ENCODE measurements at regions not wholly inside any gene's neighbourhood (a gene's known extent, or its start where the extent isn't known, plus 50 kb on each side); places are given as distances from the start of the nearest gene placed in this dataset.
"Not testable (repeated sequence)": the region's sequence is repeated elsewhere in the genome, so short reads cannot be mapped to it uniquely, and the experiment has no call there.

DNA sequence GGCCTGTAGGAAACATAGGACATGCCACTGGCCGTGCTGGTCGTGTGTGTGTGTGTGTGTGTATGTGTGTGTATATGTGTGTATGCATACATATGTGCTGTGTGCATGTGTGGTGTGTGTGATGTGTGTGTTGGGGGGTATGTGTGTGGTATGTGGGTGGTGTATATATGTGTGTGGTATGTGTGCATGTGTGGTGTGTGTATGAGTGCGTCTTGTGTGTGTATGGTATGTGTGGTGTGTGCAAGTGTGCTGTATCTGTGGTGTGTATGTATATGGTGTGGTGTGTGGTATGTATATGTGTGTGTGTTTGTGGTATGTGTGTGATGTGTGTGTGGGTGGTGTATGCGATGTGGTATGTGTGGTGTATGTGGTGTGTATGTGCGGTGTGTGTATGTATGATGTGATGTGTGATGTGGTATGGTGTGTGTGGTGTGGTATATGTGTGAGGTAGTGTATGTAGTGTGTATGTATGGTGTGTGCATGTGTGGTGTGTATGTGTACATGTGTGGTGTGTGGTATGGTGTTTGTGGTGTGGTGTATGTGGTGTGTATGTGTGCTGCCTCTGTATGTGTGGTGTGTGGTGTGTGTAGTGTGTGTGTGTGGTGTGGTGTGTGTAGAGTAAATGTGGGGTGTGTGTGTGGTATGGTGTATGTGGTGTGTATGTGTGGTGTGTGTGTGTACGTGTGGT lies 120.8 kb upstream of the CACHD1 start (continued):
- TF ChIP-seq TCF7L2 (IDR thresholded peaks at IDR 0.05; ENCODE audit: borderline replicate concordance, extremely low read depth, insufficient read depth, insufficient read length) (no peak), EZH2 (IDR thresholded peaks at IDR 0.05) (no peak), YY1 (IDR thresholded peaks at IDR 0.05; ENCODE audit: extremely low read depth, insufficient replicate concordance, low read depth, low read length) (no peak), ZFX (IDR thresholded peaks at IDR 0.05) (no peak)

DNA sequence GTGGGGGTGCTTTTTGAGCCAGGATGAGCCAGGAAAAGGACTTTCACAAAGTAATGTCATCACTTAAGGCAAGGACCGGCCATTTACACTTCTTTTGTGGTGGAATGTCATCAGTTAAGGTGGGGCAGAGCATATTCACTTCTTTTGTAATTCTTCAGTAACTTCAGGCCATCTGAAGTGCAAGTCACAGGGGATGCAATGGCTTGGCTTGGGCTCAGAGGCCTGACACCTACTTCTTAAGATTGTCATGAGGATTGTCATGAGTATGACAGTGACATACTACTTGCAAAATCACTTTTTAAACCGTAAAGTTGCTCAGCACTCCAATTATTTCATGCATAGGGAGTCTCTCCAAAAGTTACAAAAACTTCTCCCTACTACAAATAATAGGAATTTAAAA lies 114.4 kb upstream of the CACHD1 start:
- H2AFZ ChIP-seq (ENCODE audit: low read depth, low read length, poor library complexity, severe bottlenecking); H3K9me3 ChIP-seq (ENCODE audit: control insufficient read depth in 1 of 2, insufficient read depth in 1 of 2, low read depth in 1 of 2, low read length in 2 of 2); H3K79me2 ChIP-seq (ENCODE audit: insufficient read depth, low read length); H3K4me2 ChIP-seq (ENCODE audit: low read length); H3K27me3 ChIP-seq (ENCODE audit: insufficient read depth, low read length); H3K4me3 ChIP-seq (replicated peaks in 1 of 2; ENCODE audit: low read depth in 1 of 2, low read length in 2 of 2); intact Hi-C loops (cut with micrococcal nuclease); CTCF ChIA-PET; POLR2A ChIA-PET; H3K27ac ChIP-seq (ENCODE audit: low read depth, low read length); H3K9ac ChIP-seq (ENCODE audit: low read length); H3K9me2 ChIP-seq (ENCODE audit: insufficient read depth); ATAC-seq; DNase-seq (ENCODE audit: low read depth, low spot score); H4K20me1 ChIP-seq (ENCODE audit: insufficient read depth); H3K4me1 ChIP-seq (ENCODE audit: control insufficient read depth in 1 of 2, insufficient read depth in 2 of 2, low read length in 2 of 2); BruUV-seq (replicated peaks); RAD21 ChIA-PET (ENCODE audit: low non-redundant PET in 1 of 2, low total read pairs in 2 of 2, uncharacterized antibody in 2 of 2, unreplicated experiment in 2 of 2); H3K36me3 ChIP-seq (ENCODE audit: control insufficient read depth in 1 of 2, insufficient read depth in 2 of 2, low read length in 2 of 2): not testable (repeated sequence)

DNA sequence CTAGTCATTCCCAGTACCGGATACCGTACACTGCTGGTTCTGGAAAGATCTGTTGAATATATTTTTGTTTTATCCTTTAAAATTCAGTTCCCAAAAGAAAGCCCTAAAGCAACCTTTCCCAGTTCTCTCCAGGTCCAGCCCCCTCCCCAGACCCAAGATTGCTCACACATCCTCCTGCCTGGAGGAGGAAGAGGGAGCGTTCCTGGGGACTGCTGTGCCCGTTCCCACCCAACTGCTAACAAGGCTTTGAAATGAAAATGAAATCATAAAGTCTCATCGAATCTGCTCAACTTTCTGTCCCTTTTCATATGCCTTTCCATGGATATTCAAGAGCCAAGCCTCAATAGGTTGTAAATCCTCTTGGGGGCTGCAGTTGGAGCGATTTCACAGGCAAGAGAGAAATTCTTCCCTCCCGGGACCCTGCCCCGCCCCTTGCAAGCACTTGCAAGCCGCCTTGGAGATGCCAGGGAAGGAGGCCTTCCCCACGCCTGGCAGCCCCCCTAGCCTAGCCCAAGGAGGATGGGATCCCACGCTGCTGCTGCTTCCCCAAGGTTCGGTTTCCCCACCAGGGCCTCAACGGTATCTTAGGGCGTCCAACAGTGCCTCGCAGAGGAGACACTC lies 113.2 kb upstream of the CACHD1 start:
- CTCF ChIA-PET = no interaction called here
- TF ChIP-seq, protein P1, sequence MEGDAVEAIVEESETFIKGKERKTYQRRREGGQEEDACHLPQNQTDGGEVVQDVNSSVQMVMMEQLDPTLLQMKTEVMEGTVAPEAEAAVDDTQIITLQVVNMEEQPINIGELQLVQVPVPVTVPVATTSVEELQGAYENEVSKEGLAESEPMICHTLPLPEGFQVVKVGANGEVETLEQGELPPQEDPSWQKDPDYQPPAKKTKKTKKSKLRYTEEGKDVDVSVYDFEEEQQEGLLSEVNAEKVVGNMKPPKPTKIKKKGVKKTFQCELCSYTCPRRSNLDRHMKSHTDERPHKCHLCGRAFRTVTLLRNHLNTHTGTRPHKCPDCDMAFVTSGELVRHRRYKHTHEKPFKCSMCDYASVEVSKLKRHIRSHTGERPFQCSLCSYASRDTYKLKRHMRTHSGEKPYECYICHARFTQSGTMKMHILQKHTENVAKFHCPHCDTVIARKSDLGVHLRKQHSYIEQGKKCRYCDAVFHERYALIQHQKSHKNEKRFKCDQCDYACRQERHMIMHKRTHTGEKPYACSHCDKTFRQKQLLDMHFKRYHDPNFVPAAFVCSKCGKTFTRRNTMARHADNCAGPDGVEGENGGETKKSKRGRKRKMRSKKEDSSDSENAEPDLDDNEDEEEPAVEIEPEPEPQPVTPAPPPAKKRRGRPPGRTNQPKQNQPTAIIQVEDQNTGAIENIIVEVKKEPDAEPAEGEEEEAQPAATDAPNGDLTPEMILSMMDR (IDR thresholded peaks at IDR 0.05 in 2 of 3, conservative IDR thresholded peaks at IDR 0.05 in 1 of 3; ENCODE audit: borderline replicate concordance in 1 of 3, insufficient read depth in 1 of 3, low read depth in 2 of 3, low read length in 2 of 3) = no peak
- TF ChIP-seq TCF7L2 (IDR thresholded peaks at IDR 0.05; ENCODE audit: borderline replicate concordance, extremely low read depth, insufficient read depth, insufficient read length) = no peak
- no peak for TF ChIP-seq SIN3A (IDR thresholded peaks at IDR 0.05; ENCODE audit: low read depth)
- TF ChIP-seq EZH2phosphoT487 (IDR thresholded peaks at IDR 0.05; ENCODE audit: borderline replicate concordance) = no peak
- no peak for TF ChIP-seq SP1 (IDR thresholded peaks at IDR 0.05; ENCODE audit: low read depth)
- TF ChIP-seq POLR2AphosphoS5 (IDR thresholded peaks at IDR 0.05; ENCODE audit: low read depth, low read length) = no peak
- no peak for TF ChIP-seq YY1 (IDR thresholded peaks at IDR 0.05; ENCODE audit: extremely low read depth, insufficient replicate concordance, low read depth, low read length)
- no peak for TF ChIP-seq EZH2 (IDR thresholded peaks at IDR 0.05)
- TF ChIP-seq POLR2A (IDR thresholded peaks at IDR 0.05; ENCODE audit: borderline replicate concordance, extremely low read depth, insufficient read depth, insufficient read length) = no peak
- TF ChIP-seq FOSL1 (IDR thresholded peaks at IDR 0.05; ENCODE audit: low read depth) = no peak
- no peak for TF ChIP-seq JUND (IDR thresholded peaks at IDR 0.05)
- TF ChIP-seq SRF (IDR thresholded peaks at IDR 0.05; ENCODE audit: low read depth) = no peak
- TF ChIP-seq, protein P2, sequence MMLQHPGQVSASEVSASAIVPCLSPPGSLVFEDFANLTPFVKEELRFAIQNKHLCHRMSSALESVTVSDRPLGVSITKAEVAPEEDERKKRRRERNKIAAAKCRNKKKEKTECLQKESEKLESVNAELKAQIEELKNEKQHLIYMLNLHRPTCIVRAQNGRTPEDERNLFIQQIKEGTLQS (IDR thresholded peaks at IDR 0.05) = no peak
- no peak for TF ChIP-seq EGR1 (IDR thresholded peaks at IDR 0.05; ENCODE audit: low read depth)
- no peak for TF ChIP-seq RAD21 (IDR thresholded peaks at IDR 0.05; ENCODE audit: low read depth)
- TF ChIP-seq ZFX (IDR thresholded peaks at IDR 0.05) = no peak

More for the DNA sequence above, 113.2 kb upstream of the CACHD1 start:
- Histone ChIP-seq H4K20me1 (ENCODE audit: insufficient read depth) (no peaks in the 10 kb centered on the region), H3K4me2 (ENCODE audit: low read length) (no peak overlapping the region), H3K36me3 (ENCODE audit: control insufficient read depth in 1 of 2, insufficient read depth in 2 of 2, low read length in 2 of 2) (no peaks in the 10 kb centered on the region), H3K79me2 (ENCODE audit: insufficient read depth, low read length) (no peaks in the 10 kb centered on the region), H3K4me3 (replicated peaks in 1 of 2; ENCODE audit: low read depth in 1 of 2, low read length in 2 of 2) (no peak overlapping the region), H2AFZ (ENCODE audit: low read depth, low read length, poor library complexity, severe bottlenecking) (no peak overlapping the region), H3K9me2 (ENCODE audit: insufficient read depth) (no peaks in the 10 kb centered on the region), H3K27ac (ENCODE audit: low read depth, low read length) (no peak overlapping the region), H3K4me1 (ENCODE audit: control insufficient read depth in 1 of 2, insufficient read depth in 2 of 2, low read length in 2 of 2) (no peaks in the 10 kb centered on the region), H3K9ac (ENCODE audit: low read length) (no peak overlapping the region), H3K27me3 (ENCODE audit: insufficient read depth, low read length) (no peaks in the 10 kb centered on the region), H3K9me3 (ENCODE audit: control insufficient read depth in 1 of 2, insufficient read depth in 1 of 2, low read depth in 1 of 2, low read length in 2 of 2) (no peaks in the 10 kb centered on the region)
- POLR2A ChIA-PET = no interaction called here
- intact Hi-C loops (cut with micrococcal nuclease) = no loop called here
- ATAC-seq (no peak), DNase-seq (ENCODE audit: low read depth, low spot score) (no peak)
- no TSS peak for BruUV-seq (replicated peaks)
- RAD21 ChIA-PET (ENCODE audit: low non-redundant PET in 1 of 2, low total read pairs in 2 of 2, uncharacterized antibody in 2 of 2, unreplicated experiment in 2 of 2) = no interaction called here
